A673 (cell line): ENCODE measurements at regions not wholly inside any gene's neighbourhood (a gene's known extent, or its start where the extent isn't known, plus 50 kb on each side); places are given as distances from the start of the nearest gene placed in this dataset.

Experiments used
- BruUV-seq: library from RNA; stranded (reverse); fragments of 400-500 nt; replicated peaks from 2 replicates; lab custom pipeline; 2021; lab: Mats Ljungman, UMichigan
- CTCF ChIA-PET: fragments of 300-600 bp; sonication (Branson Sonifier 250); formaldehyde crosslinking; loops from one replicate; lab custom pipeline; 2022; ENCODE audit warnings: antibody characterized with exemption; lab: Charles Lee
- POLR2A ChIA-PET: fragments of 300-600 bp; sonication (Branson Sonifier 250); formaldehyde crosslinking; loops from one replicate; lab custom pipeline; 2022; ENCODE audit warnings: antibody characterized with exemption; ENCODE audit not compliant: low non-redundant PET; lab: Charles Lee
- DNase-seq: peaks from one replicate; pipeline ENCODE4 v3.0.0-alpha.2; 2015; ENCODE audit warnings: low spot score
- H3K27ac ChIP-seq: fragments of 200-600 bp; sonication (generic); 2 replicates; pipeline ENCODE4 v1.5.1; 2016; ENCODE audit warnings: mixed run types, low read depth, mild to moderate bottlenecking, mixed read lengths, antibody characterized with exemption, low read length; ENCODE audit not compliant: poor library complexity, severe bottlenecking
- H3K27me3 ChIP-seq: fragments of 200-600 bp; sonication (generic); replicated peaks from 2 replicates; pipeline ENCODE4 v1.6.1; 2017; ENCODE audit warnings: mixed run types, low read depth, mild to moderate bottlenecking, mixed read lengths, antibody characterized with exemption, low read length; ENCODE audit not compliant: insufficient read depth, poor library complexity
- H3K36me3 ChIP-seq: fragments of 200-600 bp; sonication (generic); 2 replicates; pipeline ENCODE4 v1.6.1; 2016; ENCODE audit warnings: mixed run types, mild to moderate bottlenecking, mixed read lengths, antibody characterized with exemption, low read length; ENCODE audit not compliant: insufficient read depth, poor library complexity, severe bottlenecking
- H3K4me1 ChIP-seq: fragments of 200-600 bp; sonication (generic); 2 replicates; pipeline ENCODE4 v1.6.1; 2017; ENCODE audit warnings: mixed run types, mild to moderate bottlenecking, mixed read lengths, antibody characterized with exemption, low read length; ENCODE audit not compliant: insufficient read depth, poor library complexity, severe bottlenecking
- H3K4me3 ChIP-seq: fragments of 200-600 bp; sonication (generic); 2 replicates; pipeline ENCODE4 v1.5.1; 2016; ENCODE audit warnings: low read depth, mixed run types, mild to moderate bottlenecking, mixed read lengths, low read length; ENCODE audit not compliant: poor library complexity, severe bottlenecking
- H3K9me3 ChIP-seq: fragments of 200-600 bp; sonication (generic); 2 replicates; pipeline ENCODE4 v1.6.1; 2016; ENCODE audit warnings: mixed run types, low read depth, mild to moderate bottlenecking, mixed read lengths, antibody characterized with exemption, low read length; ENCODE audit not compliant: poor library complexity, severe bottlenecking
- EZH2 ChIP-seq: fragments of 200-600 bp; sonication (generic); IDR thresholded peaks from 2 replicates; pipeline ENCODE4 v1.6.1; 2017; ENCODE audit warnings: borderline replicate concordance, low read depth, mild to moderate bottlenecking, mixed read lengths, antibody characterized with exemption, low read length; ENCODE audit not compliant: poor library complexity, severe bottlenecking
- intact Hi-C: fragments of 100-400 bp; cut with micrococcal nuclease; formaldehyde crosslinking; loops from one replicate; pipeline ENCODE4 v1.10.0; 2022; ENCODE audit not compliant: unreplicated experiment
- TF ChIP-seq, protein P1 (sequence below): fragments of 300-800, 200-600 bp; sonication (generic); conservative IDR thresholded peaks from 2 replicates; pipeline ENCODE4 v1.5.1; 2017; ENCODE audit warnings: low read depth, mild to moderate bottlenecking, antibody characterized with exemption, low read length, moderate library complexity, mixed read lengths

DNA sequence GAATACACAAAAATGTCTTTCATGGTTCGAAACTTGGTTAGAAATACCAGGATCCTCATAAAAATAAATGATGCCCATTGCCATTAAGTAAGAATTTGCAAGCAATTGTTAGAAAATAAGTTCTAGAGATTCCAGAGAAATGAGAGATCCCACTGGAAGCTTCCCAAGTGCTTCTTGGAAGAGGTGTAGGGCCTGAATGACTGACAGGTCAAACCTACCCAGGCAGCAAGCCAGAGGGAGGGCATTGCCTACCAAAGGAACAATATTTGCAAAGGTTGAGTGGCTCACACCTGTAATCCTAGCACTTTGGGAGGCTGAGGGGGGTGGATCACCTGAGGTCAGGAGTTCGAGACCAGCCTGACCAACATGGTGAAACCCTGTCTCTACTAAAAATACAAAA, 777.0 kb upstream of the WWC1 start:
- no peak for DNase-seq
- Histone ChIP-seq H3K27me3 (no peaks in the 10 kb centered on the region), H3K4me3 (no peak overlapping the region), H3K36me3 (no peaks in the 10 kb centered on the region), H3K4me1 (peaks cover 5% of the 10 kb centered on the region), H3K27ac (no peak overlapping the region), H3K9me3 (no peaks in the 10 kb centered on the region)
- ChIA-PET CTCF (no interaction called here), POLR2A (no interaction called here)
- no TSS peak for BruUV-seq
- TF ChIP-seq, protein P1, sequence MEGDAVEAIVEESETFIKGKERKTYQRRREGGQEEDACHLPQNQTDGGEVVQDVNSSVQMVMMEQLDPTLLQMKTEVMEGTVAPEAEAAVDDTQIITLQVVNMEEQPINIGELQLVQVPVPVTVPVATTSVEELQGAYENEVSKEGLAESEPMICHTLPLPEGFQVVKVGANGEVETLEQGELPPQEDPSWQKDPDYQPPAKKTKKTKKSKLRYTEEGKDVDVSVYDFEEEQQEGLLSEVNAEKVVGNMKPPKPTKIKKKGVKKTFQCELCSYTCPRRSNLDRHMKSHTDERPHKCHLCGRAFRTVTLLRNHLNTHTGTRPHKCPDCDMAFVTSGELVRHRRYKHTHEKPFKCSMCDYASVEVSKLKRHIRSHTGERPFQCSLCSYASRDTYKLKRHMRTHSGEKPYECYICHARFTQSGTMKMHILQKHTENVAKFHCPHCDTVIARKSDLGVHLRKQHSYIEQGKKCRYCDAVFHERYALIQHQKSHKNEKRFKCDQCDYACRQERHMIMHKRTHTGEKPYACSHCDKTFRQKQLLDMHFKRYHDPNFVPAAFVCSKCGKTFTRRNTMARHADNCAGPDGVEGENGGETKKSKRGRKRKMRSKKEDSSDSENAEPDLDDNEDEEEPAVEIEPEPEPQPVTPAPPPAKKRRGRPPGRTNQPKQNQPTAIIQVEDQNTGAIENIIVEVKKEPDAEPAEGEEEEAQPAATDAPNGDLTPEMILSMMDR: no peak
- TF ChIP-seq EZH2: no peak
- intact Hi-C loops: no loop called here

DNA sequence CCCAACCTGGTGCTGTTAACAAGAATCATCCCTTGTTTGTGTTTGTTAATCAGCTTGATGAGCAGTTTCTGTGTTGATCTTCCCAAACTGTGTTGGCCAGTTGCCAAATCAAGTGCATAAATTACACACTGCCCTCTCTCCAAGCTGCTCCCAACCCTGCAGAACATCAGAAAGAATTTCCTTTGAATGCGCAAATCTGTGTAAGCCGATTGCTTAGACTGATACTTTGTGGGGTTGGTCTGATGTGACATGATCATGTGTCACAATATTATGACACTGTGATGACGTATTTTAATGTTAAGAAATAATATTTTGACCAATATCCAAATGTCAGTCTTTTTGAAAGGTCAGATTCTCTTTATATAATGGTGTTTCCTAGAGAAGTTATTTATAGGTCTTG, 766.4 kb upstream of the WWC1 start:
- Histone ChIP-seq H3K9me3 (no peaks in the 10 kb centered on the region), H3K4me1 (no peaks in the 10 kb centered on the region), H3K4me3 (no peak overlapping the region), H3K27ac (no peak overlapping the region), H3K36me3 (no peaks in the 10 kb centered on the region), H3K27me3 (no peaks in the 10 kb centered on the region)
- CTCF ChIA-PET: no interaction called here
- DNase-seq: no peak
- no TSS peak for BruUV-seq
- TF ChIP-seq, protein P1: no peak
- no peak for TF ChIP-seq EZH2
- intact Hi-C loops: no loop called here
- POLR2A ChIA-PET: no interaction called here

DNA sequence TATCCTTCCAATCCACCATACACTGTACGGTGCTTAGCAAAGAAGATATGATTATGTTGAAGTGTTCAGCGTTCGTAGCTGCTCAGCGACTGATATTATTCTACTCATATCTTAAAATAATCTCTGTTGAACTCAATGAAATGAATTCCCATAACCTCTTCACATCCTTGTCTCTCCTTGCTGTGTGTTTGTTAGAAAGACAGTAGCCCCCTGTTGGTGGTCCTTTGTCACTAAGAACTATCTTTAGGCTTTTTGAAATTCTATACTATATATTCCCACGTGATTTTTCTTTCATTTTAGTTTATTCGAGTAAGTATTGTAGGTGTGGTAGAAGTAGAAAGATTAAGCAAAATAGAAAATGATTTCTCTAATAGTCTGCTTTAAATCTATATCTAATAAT, 762.8 kb upstream of the WWC1 start:
- Histone ChIP-seq H3K36me3 (no peaks in the 10 kb centered on the region), H3K4me3 (no peak overlapping the region), H3K27ac (no peak overlapping the region), H3K9me3 (no peaks in the 10 kb centered on the region), H3K27me3 (no peaks in the 10 kb centered on the region), H3K4me1 (no peaks in the 10 kb centered on the region)
- TF ChIP-seq, protein P1: peak; percentile 29; the same call in 1 of the 2 replicates
- TF ChIP-seq EZH2: no peak
- no peak for DNase-seq
- intact Hi-C loops: no loop called here
- ChIA-PET CTCF (no interaction called here), POLR2A (interaction anchor here (0.7 kb wide), 1 partner anchor 477 kb away, joined by 3 read pairs; no protein-coding TSS in a partner anchor)
- BruUV-seq: no TSS peak
